A204.1 (cell line): ENCODE measurements at regions not wholly inside any gene's neighbourhood (a gene's known extent, or its start where the extent isn't known, plus 50 kb on each side); places are given as distances from the start of the nearest gene placed in this dataset.

Experiments
- FAIRE-seq: peaks from 2 replicates; lab custom pipeline; 2012; peaks lifted over from hg19 to GRCh38; lab: Jason Lieb, UNC

DNA sequence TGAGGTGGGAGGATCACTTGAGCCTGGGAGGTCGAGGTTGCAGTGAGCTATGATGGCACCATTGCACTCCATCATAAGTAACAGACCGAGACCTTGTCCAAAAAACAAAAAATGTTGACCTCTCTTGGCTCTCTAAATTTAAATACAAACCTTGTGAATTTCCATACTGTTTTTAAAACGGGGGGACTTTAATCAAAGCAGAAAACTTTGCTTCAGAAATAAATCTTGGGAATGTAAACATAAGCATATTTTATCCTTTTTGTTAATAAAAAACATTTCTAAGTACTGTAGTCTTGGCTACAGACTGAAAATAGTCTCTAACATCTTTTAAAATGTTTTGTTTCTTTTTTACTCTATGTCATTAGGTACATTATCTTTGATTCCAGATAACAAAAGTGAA lies 130.7 kb upstream of the RASSF8 start:
- FAIRE-seq, result no peak

DNA sequence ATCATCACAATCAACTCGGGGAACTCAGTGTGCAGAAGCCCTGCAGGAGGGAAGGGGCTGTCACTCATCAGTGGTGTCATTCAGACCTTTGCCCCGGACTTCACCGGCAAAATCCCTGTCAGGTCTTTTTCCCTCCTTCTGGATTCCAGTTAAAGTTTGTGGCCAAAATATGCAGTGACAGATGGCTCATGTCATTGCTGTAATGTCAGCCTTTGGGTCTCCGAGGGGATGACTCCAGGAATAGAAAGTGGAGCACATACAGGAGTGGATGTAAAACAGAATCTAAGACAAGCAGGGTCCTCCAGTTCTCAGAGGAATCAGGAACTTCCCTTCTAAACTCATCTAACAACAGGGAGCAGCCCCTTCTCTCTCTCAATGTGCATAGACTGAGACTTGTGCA lies 130.3 kb upstream of the RASSF8 start:
- FAIRE-seq, result no peak

DNA sequence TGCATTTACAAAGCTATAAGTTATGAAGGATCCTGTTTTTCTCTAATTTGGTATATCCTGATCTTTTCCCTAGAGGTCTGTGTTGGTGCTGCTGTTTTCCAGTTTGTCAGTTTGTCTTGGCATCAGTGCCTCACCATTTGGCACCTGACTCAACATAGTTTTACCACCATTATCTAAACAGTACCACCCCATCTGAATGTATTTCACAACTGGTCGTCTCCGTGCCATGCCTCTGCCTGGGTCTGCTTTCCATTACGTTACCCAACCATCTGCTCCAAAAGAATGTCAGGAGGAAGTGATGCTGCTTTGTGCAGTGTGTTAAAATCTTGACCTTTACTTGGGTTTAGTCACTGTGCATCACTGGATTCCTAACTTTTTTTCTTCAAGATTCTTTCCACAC lies 129.3 kb upstream of the RASSF8 start:
- FAIRE-seq, result no peak

DNA sequence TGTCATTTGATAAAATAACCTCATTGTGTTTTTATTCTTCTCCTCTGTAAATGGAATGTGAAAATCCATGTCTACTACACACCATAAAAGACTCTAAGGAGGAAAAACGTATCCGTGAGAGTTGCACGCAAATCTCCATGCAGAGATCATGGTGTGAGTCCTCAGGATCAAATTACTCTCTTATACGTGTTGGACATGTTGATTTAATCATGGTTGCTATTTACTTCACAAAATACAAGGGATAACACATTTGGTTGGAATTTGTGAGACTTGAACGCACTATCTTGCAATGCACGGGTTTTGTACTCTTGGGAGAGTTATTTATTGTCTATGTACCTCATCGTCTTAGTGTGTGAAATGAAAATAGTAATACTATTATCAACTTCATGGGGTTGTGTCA lies 128.0 kb upstream of the RASSF8 start:
- FAIRE-seq, result no peak

DNA sequence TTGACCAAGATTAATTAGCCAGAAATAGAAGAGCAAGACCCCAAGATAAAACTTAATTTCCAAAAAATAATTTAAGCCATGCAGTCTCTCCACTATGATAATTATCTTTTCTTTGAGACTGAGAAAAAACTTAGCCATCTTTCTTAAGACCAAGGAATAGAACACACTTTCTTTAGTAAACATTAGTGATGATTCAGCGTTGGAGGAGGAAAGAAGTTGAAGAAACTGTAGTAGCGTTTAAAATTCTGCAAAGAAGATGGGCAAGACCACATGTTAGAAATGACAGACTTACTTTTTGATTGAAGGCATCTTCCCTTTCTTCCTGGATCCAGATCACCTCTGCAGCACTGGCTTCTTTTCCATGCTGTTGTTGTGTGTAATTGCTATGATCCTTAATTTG lies 124.8 kb upstream of the RASSF8 start:
- no peak for FAIRE-seq

DNA sequence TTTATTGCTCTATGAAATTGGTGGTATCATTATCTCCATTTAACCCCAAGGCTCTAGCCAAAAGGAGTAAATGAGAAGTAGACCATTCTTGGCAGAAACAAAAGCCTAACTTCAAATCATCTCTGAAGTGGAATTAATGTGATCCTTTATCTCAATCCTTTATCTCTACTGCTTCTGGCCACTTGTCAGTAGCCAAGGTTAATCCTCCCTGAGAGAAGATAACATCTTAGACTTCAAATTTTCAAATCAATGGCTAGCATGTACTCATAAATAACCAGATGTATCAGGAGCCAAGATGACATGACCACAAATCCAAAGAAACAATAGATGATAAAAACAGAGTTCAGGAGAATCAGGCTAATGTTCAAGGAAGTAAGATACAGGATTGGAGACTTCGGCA lies 123.1 kb upstream of the RASSF8 start:
- no peak for FAIRE-seq

DNA sequence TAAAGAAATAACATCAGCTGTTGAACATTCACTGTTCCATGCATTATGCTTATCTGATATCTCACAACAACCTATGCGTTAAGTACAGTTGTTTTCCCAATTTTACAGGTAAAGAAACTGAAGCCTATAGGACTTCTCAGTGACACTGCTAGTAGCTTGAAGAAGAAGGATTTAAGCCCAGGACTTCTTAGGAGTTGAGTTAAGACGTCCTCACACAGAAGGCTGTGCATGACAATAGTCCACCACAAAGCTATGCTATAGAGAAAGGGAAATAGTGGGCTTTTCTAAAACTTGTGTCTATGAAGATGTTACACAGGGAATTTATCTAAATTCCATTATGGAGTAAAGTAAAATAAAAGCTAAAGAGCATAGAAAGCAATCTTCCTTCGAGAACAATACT lies 120.5 kb upstream of the RASSF8 start:
- FAIRE-seq, result no peak

DNA sequence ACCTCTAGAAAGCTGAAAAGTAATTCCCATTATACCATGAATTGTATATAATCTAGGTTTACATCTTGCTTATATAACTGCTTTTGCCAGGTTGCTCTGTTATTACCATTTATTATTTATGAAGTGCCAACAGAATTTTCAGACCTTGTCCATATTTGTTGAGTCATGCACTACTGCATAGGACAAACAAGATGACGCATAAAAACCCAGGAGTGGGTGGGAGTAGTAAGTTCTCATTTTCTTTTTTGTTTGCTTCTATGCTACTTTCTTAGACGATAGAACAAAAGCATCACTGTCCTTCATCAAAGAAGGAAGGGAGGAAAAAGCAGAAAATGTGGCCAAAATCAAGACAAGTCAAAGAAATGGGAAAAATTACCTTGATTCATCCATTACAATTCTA lies 119.0 kb upstream of the RASSF8 start:
- no peak for FAIRE-seq

DNA sequence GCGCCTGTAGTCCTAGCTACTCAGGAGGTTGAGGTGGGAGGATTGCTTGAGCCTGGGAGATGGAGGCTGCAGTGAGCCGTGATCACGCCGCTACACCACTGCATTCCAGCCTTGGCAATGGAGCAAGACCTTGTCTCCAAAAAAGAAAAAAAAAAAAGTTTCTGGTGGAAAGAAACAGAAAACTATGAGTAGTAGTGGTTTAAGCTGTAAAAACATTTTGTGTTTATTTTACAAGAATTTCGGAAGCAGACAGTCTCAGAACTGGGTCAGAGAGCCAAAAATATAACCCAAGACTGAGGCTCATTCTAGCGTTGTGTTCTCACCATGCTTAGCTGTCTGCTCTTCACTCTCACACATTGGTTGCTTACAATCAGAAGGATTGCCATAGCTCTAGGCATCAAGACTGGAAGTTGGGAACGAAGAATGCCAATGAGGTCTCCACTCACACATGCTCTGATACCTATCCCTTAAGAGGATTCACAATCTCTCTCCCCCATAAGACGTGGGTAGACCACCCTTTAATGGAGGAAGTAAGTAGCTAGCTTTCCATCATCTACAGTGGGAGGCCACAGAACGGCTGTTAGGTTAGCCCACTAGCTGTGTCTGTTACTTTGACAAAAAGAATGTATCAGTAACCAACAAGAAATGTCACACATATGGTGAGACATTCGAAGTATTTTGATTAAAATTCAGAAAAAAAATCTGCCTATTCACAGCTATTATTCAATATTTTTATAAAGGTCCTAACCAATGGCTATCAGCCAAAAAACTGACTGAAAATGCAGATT lies 117.6 kb upstream of the RASSF8 start:
- no peak for FAIRE-seq

DNA sequence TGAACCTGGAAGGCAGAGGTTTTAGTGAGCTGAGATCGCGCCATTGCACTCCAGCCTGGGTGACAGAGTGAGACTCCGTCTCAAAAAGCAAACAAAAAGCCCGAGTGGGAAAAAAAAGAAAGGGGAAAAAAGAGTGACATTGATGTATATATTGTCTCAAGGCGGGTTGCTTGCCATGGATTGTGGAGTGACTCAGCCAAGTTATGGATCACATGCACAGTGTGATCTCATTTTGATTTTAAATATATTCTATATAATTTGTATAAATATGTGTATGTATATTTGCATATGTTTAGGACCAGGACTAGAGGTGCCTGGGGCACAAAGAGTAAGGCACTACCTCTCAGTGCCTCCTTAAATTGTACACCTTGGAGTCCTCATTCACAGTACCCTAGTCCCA lies 116.2 kb upstream of the RASSF8 start:
- no peak for FAIRE-seq

DNA sequence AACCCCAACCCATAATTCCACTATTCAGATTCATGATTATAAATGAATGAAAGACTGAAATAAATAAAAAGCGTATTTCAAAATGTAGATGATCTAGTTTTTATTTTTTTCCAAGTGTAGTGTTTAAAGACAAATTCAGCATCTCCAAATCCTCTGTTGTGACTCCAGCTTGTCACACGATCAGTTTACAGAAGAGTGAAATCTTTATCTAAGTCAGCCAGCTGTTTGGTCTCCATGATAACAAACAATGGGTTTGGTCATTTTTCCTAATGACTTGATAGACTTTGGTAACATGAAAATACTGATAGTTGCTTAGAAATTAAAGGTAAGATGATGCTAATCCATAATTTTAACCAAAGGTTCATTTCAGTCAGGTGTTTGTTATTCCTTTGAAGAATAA lies 114.5 kb upstream of the RASSF8 start:
- no peak for FAIRE-seq

DNA sequence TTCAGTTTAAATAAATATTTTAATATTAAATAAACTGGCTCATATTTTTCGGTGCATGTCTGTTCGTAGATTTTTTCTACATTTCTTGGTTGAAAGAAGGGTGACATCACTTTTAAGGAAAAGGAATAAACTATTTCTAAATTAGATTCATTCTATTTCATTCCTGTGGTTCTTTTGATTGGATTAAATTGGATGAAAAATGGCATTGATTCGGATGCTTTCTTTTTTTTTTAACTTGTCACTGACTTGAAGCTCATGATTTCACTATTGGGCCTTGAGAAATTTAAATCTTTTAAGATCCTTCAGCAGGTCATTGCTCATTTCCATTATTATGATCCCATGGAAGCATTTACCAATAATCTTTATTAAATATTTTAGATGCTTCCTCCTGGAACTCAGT lies 113.1 kb upstream of the RASSF8 start:
- no peak for FAIRE-seq

DNA sequence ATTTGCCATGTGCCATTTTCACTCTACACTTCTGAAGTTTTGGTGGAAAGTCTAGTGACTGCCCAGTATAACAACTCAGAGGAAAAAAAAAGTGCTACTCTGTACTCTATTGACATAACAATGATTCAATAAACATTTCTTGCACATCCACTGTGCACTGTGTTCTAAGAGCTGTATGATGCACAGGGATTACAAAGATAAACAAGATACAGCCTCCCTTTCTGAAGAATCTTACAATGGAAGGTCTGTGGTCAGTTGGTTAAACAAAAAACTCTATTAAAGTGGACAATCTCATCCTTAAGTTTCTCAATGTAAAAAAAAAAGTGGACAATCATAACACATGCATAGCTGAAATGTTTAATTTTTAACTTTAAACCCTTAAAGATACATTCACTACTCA lies 105.7 kb upstream of the RASSF8 start:
- no peak for FAIRE-seq

DNA sequence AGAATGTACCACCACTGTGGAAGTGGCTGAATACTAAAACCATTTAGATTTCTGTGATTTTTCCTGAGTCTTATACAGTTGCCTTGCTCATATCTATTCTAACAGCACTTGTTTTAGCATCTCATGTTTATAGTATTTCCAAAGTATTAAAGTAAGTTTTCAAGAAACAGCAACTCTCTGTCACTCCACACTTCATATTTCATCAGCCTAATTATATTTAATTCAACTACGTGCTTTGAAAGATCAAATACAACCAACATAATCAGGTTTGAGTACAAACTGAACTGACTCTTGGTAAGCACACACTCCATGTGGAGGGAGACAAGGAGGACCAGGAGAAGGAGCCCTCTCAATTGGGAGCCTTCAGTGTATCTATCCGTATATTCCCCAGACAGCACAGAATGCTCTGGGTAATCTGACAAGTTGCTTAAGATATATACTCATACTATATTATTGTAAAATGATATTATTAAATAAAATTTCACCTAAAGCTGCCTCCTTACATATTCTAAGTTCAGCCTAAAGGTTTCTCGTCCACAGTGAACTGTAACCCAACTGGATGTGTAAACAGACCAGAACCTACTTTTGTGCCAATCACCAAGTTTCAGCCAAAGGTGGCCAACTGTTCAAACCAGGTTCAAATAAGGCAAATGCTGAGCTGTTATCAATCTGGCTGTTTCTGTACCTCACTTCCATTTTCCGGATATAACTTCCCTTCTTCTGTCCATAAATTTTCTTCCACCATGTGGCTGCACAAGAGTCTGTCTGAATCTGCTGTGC lies 105.0 kb upstream of the RASSF8 start:
- FAIRE-seq, result no peak

DNA sequence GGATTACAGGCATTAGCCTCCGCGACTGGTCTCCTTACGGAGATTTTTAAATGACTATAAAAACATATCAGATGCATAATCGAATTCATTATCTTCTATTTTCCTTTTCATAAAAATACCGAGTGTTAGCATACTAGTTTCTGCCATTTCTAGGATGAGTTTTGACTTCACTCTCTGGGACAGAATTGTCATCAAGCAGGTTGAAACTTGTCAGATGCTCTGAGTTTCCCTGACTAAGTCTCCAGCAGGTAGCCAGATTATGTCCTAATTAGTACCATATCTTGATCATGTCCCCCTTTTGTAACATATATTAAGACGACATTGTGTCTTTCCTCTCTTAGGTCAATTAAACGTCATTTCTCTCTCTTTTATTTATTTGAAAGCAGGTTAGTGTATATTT lies 103.5 kb upstream of the RASSF8 start:
- FAIRE-seq, result no peak

DNA sequence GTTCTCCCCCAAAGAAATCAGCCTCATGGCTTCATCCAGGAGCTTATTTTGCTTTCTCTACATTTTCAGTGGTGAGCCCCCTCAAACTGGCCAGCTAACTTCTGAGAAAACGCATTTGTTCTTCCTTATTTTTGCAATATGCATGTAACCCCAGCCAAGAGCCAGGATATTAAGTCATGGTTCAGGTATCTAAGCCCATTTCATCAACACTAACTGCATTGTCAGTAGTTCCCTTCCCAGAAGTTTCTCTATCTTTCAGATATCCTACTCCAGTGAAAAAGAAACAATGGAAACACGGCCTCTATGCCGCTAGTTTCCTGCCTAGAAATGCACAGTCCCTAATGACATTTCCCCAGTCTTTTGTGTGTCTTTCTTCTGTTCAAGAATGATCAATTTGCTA lies 102.8 kb upstream of the RASSF8 start:
- no peak for FAIRE-seq

DNA sequence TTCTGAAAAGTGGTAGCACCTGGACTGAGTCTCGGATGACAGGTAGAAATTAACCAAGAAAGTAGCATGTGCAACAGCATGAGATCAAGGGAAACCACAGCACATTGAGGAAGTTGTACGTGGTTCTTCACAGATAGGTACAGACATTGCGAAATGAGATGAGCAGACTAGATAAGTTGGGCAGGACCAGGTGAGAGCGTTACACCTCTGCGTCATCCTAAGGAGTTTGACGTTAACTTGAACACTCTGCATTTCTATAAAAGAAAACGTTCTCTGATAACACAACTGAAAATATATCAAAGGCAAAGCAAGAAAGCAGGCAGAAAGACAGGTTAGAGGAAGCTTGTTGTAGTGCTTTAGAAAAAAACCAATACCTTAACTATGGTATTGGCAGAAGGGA lies 98.5 kb upstream of the RASSF8 start:
- FAIRE-seq, result no peak

DNA sequence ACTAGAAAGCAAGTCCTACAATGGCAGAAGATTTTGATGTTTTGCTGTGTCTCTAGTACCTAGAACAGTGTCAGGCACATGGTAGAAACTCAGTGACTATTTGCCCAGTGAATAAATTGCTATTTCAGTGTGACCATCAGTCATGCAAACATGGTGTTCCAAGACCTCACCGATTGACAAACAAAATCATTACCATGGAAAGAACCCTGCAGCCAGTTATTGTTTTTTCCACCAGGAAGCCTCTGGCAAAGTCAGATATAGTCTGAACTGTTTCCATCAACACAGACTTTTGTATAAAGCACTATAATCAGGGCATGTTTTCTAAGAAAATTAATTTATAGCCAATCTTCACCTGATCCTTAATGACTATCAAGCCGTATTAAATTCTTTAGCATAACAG lies 97.3 kb upstream of the RASSF8 start:
- FAIRE-seq, result no peak

DNA sequence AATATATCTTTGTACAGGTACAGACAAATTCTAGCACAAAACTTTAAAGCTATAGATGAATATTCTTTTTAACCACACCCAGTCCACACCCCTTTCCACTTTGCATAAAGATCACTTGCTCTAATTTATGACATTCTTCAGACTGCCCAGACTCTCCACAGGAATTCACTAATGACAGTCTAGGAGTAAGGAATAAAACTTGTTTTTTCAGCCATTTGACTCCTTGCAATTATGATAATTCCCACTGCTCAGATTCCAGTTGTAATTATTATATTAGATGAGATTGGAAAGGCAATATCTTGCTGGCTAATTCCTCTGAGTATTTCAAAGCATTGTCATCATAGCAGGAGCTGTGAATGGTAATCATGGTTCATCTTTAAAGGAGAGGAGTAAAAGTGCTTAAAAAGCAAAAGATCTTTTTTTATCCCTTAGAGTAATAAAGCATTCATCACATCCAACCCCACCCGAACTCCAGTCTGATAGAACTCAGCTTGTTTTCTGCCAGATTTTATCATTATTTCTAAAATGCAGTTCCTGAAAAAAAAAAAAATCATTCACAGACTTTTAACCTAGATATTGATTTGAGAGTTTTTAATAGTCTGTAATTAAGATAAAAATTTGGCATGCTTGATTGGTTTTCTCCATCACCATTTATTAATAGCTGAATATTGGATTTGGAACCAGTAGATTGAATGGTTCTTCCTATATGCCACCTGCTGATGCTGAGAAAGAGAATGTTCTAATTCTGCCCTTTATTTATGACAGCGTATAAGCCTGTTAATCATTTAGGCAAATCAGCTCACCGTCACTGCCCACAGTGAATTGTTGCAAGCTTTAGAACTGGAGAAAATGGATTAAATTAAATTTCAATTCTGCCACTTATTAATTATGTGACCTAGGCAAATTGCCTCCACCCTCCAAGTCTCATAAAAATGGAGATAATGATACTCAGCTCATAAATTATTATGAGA lies 93.9 kb upstream of the RASSF8 start:
- no peak for FAIRE-seq

DNA sequence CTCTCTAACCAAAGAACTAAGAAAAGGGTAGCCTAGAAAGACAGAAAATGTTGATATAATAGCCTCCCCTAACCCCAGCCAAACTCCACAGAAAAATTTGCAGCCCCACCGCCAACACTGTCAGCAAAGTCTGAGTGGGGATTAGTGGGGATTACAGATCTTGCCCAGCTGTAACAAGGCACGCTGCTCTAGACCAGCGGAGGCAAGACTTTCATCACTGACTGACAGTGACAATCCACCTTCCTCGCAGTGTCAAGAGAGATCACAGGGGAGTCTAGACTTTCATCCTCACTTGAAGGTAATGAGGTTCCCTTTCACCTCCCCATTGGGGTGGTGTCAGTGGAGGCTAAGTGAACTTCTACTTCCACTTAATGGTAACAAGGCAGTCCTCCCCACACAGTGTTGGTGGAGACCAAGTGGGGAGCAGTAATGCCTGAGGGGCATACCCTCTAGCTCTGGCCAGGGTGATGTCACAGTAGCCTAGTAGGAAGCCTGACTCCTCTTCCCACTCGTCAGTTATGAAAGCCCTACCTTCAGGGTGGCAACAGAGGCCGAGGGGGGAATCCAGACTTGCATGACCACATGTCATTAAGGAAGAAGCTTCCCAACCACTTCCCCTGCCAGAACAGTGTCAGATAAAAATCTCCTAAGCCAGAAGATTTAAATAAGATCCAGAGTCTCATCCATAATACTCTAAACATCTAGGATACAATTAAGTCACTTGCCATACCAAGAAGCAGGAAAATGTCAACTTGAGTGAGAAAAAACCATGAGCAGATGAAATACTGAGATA lies 91.7 kb upstream of the RASSF8 start:
- no peak for FAIRE-seq

DNA sequence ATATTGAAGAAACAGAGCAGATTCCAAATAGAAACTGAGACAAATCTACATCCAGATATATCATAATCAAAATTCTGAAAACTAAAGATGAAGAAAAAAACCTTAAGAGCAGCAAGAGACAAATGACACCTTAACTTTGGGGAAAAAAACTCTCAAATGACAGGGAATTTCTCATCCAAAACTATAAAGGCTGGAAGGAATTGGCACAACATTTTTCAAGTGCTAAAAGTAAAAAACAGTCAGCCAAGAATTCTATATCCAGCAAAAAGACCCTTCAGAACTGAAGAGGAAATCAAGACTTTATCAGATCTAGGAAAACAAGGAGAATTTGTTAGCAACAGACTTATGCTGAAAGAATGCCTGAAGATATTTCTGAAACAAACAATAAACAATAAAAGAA lies 90.3 kb upstream of the RASSF8 start:
- FAIRE-seq, result no peak

DNA sequence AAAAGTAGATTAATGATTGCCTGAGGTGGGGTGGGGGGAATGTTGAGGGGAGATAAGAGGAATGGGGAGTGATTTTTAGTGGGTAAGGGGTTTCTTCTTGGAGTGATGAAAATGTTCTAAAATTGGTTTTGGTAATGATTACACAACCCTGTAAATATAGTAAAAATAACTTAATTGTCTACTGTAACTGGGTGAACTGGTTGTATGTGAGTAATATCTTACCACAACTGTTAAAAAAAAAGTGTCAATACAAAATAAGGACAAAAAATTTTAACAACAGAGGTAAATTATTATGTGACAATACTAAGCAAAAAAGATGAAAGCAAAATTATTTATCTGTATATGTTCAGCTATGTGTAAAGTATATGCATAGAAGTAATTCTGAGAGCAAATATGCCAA lies 86.3 kb upstream of the RASSF8 start:
- FAIRE-seq, result no peak
